RWPE2 (cell line): ENCODE measurements at regions not wholly inside any gene's neighbourhood (a gene's known extent, or its start where the extent isn't known, plus 50 kb on each side); places are given as distances from the start of the nearest gene placed in this dataset.

Experiments
- ATAC-seq: fragments of 200-7000 bp; cut with Tn5 transposase; 3 replicates; pipeline ENCODE4 v1.9.1; 2021; ENCODE audit warnings: low read depth
- DNase-seq: peaks from one replicate; pipeline ENCODE4 v3.0.0-alpha.2; 2020; ENCODE audit warnings: low spot score
- H3K27ac ChIP-seq: fragments of 450-650 bp; 2 replicates; pipeline ENCODE4 v1.5.1; 2017; ENCODE audit warnings: mild to moderate bottlenecking; ENCODE audit not compliant: poor library complexity, severe bottlenecking
- H3K27me3 ChIP-seq: fragments of 250-450 bp; sonication (Bioruptor Pico); 2 replicates; pipeline ENCODE4 v1.5.1; 2021; ENCODE audit warnings: mild to moderate bottlenecking, moderate library complexity; ENCODE audit not compliant: insufficient read depth, poor library complexity, severe bottlenecking
- H3K36me3 ChIP-seq: fragments of 250-450 bp; sonication (Bioruptor Pico); 2 replicates; pipeline ENCODE4 v1.5.1; 2020; ENCODE audit warnings: low read depth, mild to moderate bottlenecking, moderate library complexity
- H3K4me1 ChIP-seq: fragments of 250-450 bp; sonication (Bioruptor Pico); 2 replicates; pipeline ENCODE4 v1.5.1; 2021; ENCODE audit warnings: mild to moderate bottlenecking, moderate library complexity; ENCODE audit not compliant: insufficient read depth, poor library complexity, severe bottlenecking
- H3K4me3 ChIP-seq: fragments of 250-450 bp; sonication (Bioruptor Pico); 2 replicates; pipeline ENCODE4 v1.5.1; 2021; ENCODE audit warnings: mild to moderate bottlenecking, moderate library complexity; ENCODE audit not compliant: severe bottlenecking
- H3K9me3 ChIP-seq: fragments of 250-450 bp; sonication (Bioruptor Pico); 2 replicates; pipeline ENCODE4 v1.5.1; 2021; ENCODE audit warnings: mild to moderate bottlenecking, moderate library complexity; ENCODE audit not compliant: severe bottlenecking
- CTCF ChIP-seq: fragments of 450-650 bp; IDR thresholded peaks from one replicate; pipeline ENCODE4 v1.5.1; 2017; ENCODE audit warnings: mild to moderate bottlenecking, moderate library complexity; ENCODE audit not compliant: poor library complexity, severe bottlenecking

DNA sequence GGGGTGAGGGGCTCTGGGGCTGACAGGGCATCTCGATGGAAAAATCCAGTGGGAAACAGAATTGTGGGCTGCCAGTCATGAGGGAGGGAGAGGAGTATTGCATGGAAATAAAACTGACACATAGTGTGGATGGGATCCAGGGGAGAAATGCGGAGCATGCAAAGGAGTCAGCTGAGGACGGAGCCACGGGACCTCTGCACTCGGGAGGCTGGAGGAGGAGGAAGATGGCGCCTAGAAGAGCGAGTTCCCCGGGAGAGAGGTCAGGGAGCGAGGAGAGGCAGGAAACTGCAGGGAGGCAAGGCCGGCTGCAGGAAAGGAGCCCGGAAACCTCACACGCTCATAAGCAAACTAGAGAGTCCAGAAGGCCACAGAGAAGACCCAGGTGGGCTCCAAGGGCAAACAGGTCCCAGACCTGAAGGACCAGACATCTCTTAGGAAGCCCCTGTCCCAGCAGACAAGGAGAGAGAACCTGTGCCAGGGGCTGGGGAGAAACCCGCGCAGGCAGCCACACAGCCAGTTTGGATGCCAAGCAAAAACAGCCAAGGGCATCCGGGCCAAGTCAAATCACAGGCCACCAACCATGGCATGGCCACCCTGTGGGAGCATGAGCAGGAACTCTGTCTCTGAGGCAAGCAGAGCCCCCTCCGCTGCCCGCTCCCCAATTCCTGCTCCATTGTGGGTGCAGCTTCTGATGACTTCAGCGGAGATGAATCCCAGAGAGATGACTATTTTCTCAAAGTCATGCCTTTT, 218.8 kb upstream of the ID2 start:
- Histone ChIP-seq H3K9me3 (no peaks in the 10 kb centered on the region), H3K27me3 (peaks cover 6% of the 10 kb centered on the region), H3K27ac (no peak overlapping the region), H3K4me3 (no peak overlapping the region), H3K4me1 (no peaks in the 10 kb centered on the region), H3K36me3 (no peaks in the 10 kb centered on the region)
- TF ChIP-seq CTCF = no peak
- ATAC-seq = no peak
- no peak for DNase-seq

- Histone ChIP-seq H3K36me3 (no peaks in the 10 kb centered on the region), H3K4me1 (no peaks in the 10 kb centered on the region), H3K4me3 (no peak overlapping the region), H3K27ac (no peak overlapping the region), H3K27me3 (no peaks in the 10 kb centered on the region), H3K9me3 (no peaks in the 10 kb centered on the region)
- no peak for TF ChIP-seq CTCF
- ATAC-seq (no peak), DNase-seq (no peak)
Observed at GRCh38 chr2:8465560-8465959, 216.3 kb upstream of the ID2 start.

GRCh38 chr2:8469709-8470493, 212.0 kb upstream of the ID2 start:
- no peak overlapping the region for H3K27ac ChIP-seq
- H3K36me3 ChIP-seq = no peaks in the 10 kb centered on the region
- no peaks in the 10 kb centered on the region for H3K9me3 ChIP-seq
- TF ChIP-seq CTCF = no peak
- H3K4me1 ChIP-seq = no peaks in the 10 kb centered on the region
- no peak overlapping the region for H3K4me3 ChIP-seq
- DNase-seq = no peak
- no peak for ATAC-seq
- no peaks in the 10 kb centered on the region for H3K27me3 ChIP-seq

DNA sequence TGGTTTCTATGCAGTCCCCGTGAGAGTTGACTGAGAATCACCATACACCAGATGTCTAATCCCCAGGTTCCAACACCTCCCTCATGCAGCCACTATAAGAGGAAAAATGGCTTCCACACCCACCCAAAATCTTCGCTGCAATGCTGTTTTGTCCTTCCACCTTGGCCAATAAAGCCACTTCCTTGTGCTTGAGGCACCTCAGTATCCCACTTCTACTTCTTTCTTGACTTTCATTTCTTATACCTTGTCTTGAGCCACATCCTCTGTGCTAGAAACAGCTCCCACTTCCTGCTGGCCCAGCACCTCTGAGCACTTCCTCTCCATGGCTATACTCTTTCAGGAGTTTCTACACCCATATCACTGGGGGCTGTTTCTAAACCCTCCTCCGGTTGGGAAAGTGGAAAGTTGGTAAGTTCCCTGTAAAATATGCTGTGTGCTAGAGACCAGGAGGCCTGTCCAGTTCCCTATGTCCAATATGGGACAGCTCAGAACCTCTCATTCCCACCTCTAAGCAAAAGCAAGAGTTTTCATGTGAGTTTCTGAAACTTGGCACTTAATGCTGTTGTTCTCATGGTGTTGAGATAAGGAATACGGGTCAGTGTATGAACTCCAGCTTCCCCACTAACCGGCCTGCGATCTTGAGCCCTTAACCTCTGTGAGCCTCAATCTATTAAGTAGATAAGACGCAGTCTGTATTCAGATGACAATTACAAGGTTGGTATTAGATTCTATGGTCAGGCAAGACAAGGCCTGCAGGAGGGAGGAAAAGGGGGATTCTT, 209.1 kb upstream of the ID2 start:
- no peak for DNase-seq
- no peaks in the 10 kb centered on the region for H3K27me3 ChIP-seq
- no peak overlapping the region for H3K27ac ChIP-seq
- no peak overlapping the region for H3K4me3 ChIP-seq
- ATAC-seq = no peak
- no peak for TF ChIP-seq CTCF
- no peaks in the 10 kb centered on the region for H3K4me1 ChIP-seq
- no peaks in the 10 kb centered on the region for H3K36me3 ChIP-seq
- no peaks in the 10 kb centered on the region for H3K9me3 ChIP-seq
